ENCODE measurements at regions not wholly inside any gene's neighbourhood (a gene's known extent, or its start where the extent isn't known, plus 50 kb on each side); places are given as distances from the start of the nearest gene placed in this dataset.

DNA sequence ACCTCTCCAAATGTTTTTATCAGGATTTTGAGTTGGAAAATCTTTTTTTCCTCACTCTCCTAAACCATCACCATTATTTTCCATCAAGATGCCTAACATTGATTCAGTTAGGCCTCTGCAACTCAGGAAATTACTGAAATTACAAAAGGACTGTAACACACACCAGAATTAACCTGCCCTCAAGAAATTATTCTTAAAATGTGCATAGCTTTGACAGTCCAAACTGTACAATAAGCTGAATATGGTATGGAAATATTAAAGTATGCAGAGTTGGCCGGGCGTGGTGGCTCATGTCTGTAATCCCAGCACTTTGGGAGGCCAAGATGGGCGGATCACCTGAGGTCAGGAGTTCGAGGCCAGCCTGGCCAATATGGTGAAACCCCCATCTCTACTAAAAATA is 50.2 kb upstream of the PHLPP1 start:
- TF ChIP-seq POLR2A (IDR thresholded peaks at IDR 0.05; ENCODE audit: low read depth, low read length) (no peak), TAF1 (IDR thresholded peaks at IDR 0.05; ENCODE audit: low read depth, low read length) (no peak), PAX5 (IDR thresholded peaks at IDR 0.05; ENCODE audit: insufficient read depth, low read length, severe bottlenecking) (no peak), POLR2AphosphoS5 (IDR thresholded peaks at IDR 0.05; ENCODE audit: low read depth, low read length) (no peak), SPI1 (IDR thresholded peaks at IDR 0.05; ENCODE audit: low read depth, low read length) (no peak)
